GM19324 (cell line): ENCODE measurements at regions not wholly inside any gene's neighbourhood (a gene's known extent, or its start where the extent isn't known, plus 50 kb on each side); places are given as distances from the start of the nearest gene placed in this dataset.

ENCODE experiments used
- ATAC-seq: cut with Tn5 transposase; IDR thresholded peaks from one replicate; pipeline ENCODE4 v1.9.1; 2021; ENCODE audit warnings: mild to moderate bottlenecking, moderate library complexity; ENCODE audit not compliant: unreplicated experiment, low FRiP score

- ATAC-seq, result no peak
These were observed 60.3 kb downstream of the SEC61B start for GRCh38 chr9:99282406-99282805.

- ATAC-seq, result no peak
These were observed 63.9 kb downstream of the SEC61B start for GRCh38 chr9:99285965-99286364.

GRCh38 chr9:99286536-99286935 is 64.5 kb downstream of the SEC61B start:
- ATAC-seq, result no peak

- ATAC-seq, result no peak
These were observed 65.6 kb downstream of the SEC61B start for GRCh38 chr9:99287641-99288040.

GRCh38 chr9:99288830-99289229 is 66.7 kb downstream of the SEC61B start:
- no peak for ATAC-seq

- ATAC-seq, result no peak
These were observed 72.9 kb downstream of the SEC61B start for GRCh38 chr9:99294850-99295461.

GRCh38 chr9:99296291-99296951 is 74.3 kb downstream of the SEC61B start:
- no peak for ATAC-seq

GRCh38 chr9:99298614-99299013 is 76.5 kb downstream of the SEC61B start:
- no peak for ATAC-seq

- no peak for ATAC-seq
These were observed 77.4 kb downstream of the SEC61B start for GRCh38 chr9:99299211-99300102.

- ATAC-seq, result no peak
These were observed 78.0 kb downstream of the SEC61B start for GRCh38 chr9:99300103-99300439.

- no peak for ATAC-seq
These were observed 78.5 kb downstream of the SEC61B start for GRCh38 chr9:99300603-99301002.

GRCh38 chr9:99303177-99303576 is 81.1 kb downstream of the SEC61B start:
- no peak for ATAC-seq

GRCh38 chr9:99305124-99305523 is 83.0 kb downstream of the SEC61B start:
- no peak for ATAC-seq

GRCh38 chr9:99305820-99306811 is 84.0 kb downstream of the SEC61B start:
- no peak for ATAC-seq

- ATAC-seq, result no peak
These were observed 85.8 kb downstream of the SEC61B start for GRCh38 chr9:99307851-99308250.

- ATAC-seq, result no peak
These were observed 87.3 kb downstream of the SEC61B start for GRCh38 chr9:99309141-99309939.

- no peak for ATAC-seq
These were observed 90.7 kb downstream of the SEC61B start for GRCh38 chr9:99312736-99313135.

- no peak for ATAC-seq
These were observed 97.0 kb downstream of the SEC61B start for GRCh38 chr9:99319048-99319447.

GRCh38 chr9:99322299-99322698 is 100.2 kb downstream of the SEC61B start:
- no peak for ATAC-seq
